Immature natural killer cell (primary cell): ENCODE measurements at regions not wholly inside any gene's neighbourhood (a gene's known extent, or its start where the extent isn't known, plus 50 kb on each side); places are given as distances from the start of the nearest gene placed in this dataset.

Source experiments
- DNase-seq, 3 donors: peaks; one replicate each; pipeline ENCODE4 v3.0.0; 2022; ENCODE audit warnings: mixed read lengths in 1 of 3
- H3K27ac Mint-ChIP-seq, 6 donors: one replicate each; pipeline ENCODE4 v1.8.0; 2020; ENCODE audit warnings: mixed read lengths in 6 of 6, mild to moderate bottlenecking in 5 of 6, inconsistent platforms in 4 of 6, moderate library complexity in 3 of 6
- H3K27me3 Mint-ChIP-seq, 3 donors: one replicate each; pipeline ENCODE4 v1.8.0; 2020 to 2021; ENCODE audit warnings: low read depth in 3 of 3, mild to moderate bottlenecking in 3 of 3, mixed read lengths in 3 of 3, moderate library complexity in 3 of 3, inconsistent platforms in 1 of 3
- H3K36me3 Mint-ChIP-seq, 3 donors: one replicate each; pipeline ENCODE4 v1.8.0; 2020; ENCODE audit warnings: mixed read lengths in 3 of 3, inconsistent platforms in 2 of 3, mild to moderate bottlenecking in 2 of 3
- H3K4me1 Mint-ChIP-seq, 2 donors: one replicate each; pipeline ENCODE4 v1.8.0; 2020; ENCODE audit warnings: inconsistent platforms in 2 of 2, mild to moderate bottlenecking in 2 of 2, mixed read lengths in 2 of 2, moderate library complexity in 1 of 2
- H3K4me3 Mint-ChIP-seq, 5 donors: one replicate each; pipeline ENCODE4 v1.8.0; 2020; ENCODE audit warnings: mild to moderate bottlenecking in 5 of 5, mixed read lengths in 5 of 5, inconsistent platforms in 3 of 5, moderate library complexity in 3 of 5
- H3K9me3 Mint-ChIP-seq, 6 donors: one replicate each; pipeline ENCODE4 v1.8.0; 2020; ENCODE audit warnings: mild to moderate bottlenecking in 6 of 6, mixed read lengths in 6 of 6, inconsistent platforms in 4 of 6, moderate library complexity in 3 of 6

- no peak for DNase-seq
- no peaks in the 10 kb centered on the region for H3K36me3 Mint-ChIP-seq
- no peaks in the 10 kb centered on the region for H3K9me3 Mint-ChIP-seq
- H3K4me1 Mint-ChIP-seq, result no peaks in the 10 kb centered on the region
- peaks cover 0 to 3% (median 0%) of the 10 kb centered on the region in 3 donors for H3K27me3 Mint-ChIP-seq
- H3K27ac Mint-ChIP-seq, result no peak overlapping the region
- H3K4me3 Mint-ChIP-seq, result no peak overlapping the region
Measured at GRCh38 chr7:16178092-16178491, 243.2 kb downstream of the CRPPA start.

- Mint-ChIP-seq H3K27ac (no peak overlapping the region), H3K36me3 (no peaks in the 10 kb centered on the region), H3K4me3 (no peak overlapping the region), H3K9me3 (peaks cover 0 to 2% (median 0%) of the 10 kb centered on the region in 6 donors), H3K4me1 (no peaks in the 10 kb centered on the region), H3K27me3 (no peaks in the 10 kb centered on the region)
- DNase-seq, result no peak
Measured at GRCh38 chr7:16174253-16174652, 247.1 kb downstream of the CRPPA start.

GRCh38 chr7:16172366-16172765, 249.0 kb downstream of the CRPPA start:
- no peak for DNase-seq
- no peak overlapping the region for H3K27ac Mint-ChIP-seq

GRCh38 chr7:16171928-16172327, 249.4 kb downstream of the CRPPA start:
- peaks cover 0 to 4% (median 0%) of the 10 kb centered on the region in 3 donors for H3K36me3 Mint-ChIP-seq
- peaks cover 0 to 2% (median 0%) of the 10 kb centered on the region in 6 donors for H3K9me3 Mint-ChIP-seq
- H3K27ac Mint-ChIP-seq, result no peak overlapping the region
- H3K4me3 Mint-ChIP-seq, result no peak overlapping the region
- H3K4me1 Mint-ChIP-seq, result no peaks in the 10 kb centered on the region
- DNase-seq, result no peak
- H3K27me3 Mint-ChIP-seq, result peaks cover 0 to 4% (median 0%) of the 10 kb centered on the region in 3 donors

More at GRCh38 chr7:16172366-16172765, 249.0 kb downstream of the CRPPA start:
- no peaks in the 10 kb centered on the region for H3K4me1 Mint-ChIP-seq
- peaks cover 0 to 2% (median 0%) of the 10 kb centered on the region in 6 donors for H3K9me3 Mint-ChIP-seq
- peaks cover 0 to 4% (median 0%) of the 10 kb centered on the region in 3 donors for H3K36me3 Mint-ChIP-seq
- H3K27me3 Mint-ChIP-seq, result no peaks in the 10 kb centered on the region
- no peak overlapping the region for H3K4me3 Mint-ChIP-seq

- Mint-ChIP-seq H3K4me3 (no peak overlapping the region), H3K4me1 (no peaks in the 10 kb centered on the region), H3K36me3 (peaks cover 0 to 4% (median 0%) of the 10 kb centered on the region in 3 donors), H3K27me3 (peaks cover 0 to 4% (median 0%) of the 10 kb centered on the region in 3 donors), H3K9me3 (peaks cover 0 to 2% (median 0%) of the 10 kb centered on the region in 6 donors), H3K27ac (no peak overlapping the region)
- no peak for DNase-seq
Measured at GRCh38 chr7:16170671-16171070, 250.7 kb downstream of the CRPPA start.

GRCh38 chr7:16169537-16169936, 251.8 kb downstream of the CRPPA start:
- Mint-ChIP-seq H3K9me3 (peaks cover 0 to 2% (median 0%) of the 10 kb centered on the region in 6 donors), H3K4me1 (no peaks in the 10 kb centered on the region), H3K4me3 (no peak overlapping the region), H3K36me3 (peaks cover 0 to 4% (median 0%) of the 10 kb centered on the region in 3 donors), H3K27me3 (peaks cover 0 to 4% (median 0%) of the 10 kb centered on the region in 3 donors), H3K27ac (no peak overlapping the region)
- no peak for DNase-seq

- Mint-ChIP-seq H3K27me3 (peaks cover 0 to 4% (median 0%) of the 10 kb centered on the region in 3 donors), H3K4me3 (no peak overlapping the region), H3K9me3 (peaks cover 0 to 5% (median under 1%) of the 10 kb centered on the region in 6 donors), H3K36me3 (peaks cover 0 to 8% (median 4%) of the 10 kb centered on the region in 3 donors), H3K4me1 (no peaks in the 10 kb centered on the region), H3K27ac (no peak overlapping the region)
- no peak for DNase-seq
Measured at GRCh38 chr7:16167526-16167925, 253.8 kb downstream of the CRPPA start.

- Mint-ChIP-seq H3K27ac (no peak overlapping the region), H3K4me1 (no peaks in the 10 kb centered on the region), H3K4me3 (no peak overlapping the region), H3K9me3 (peaks cover 14 to 42% (median 23%) of the 10 kb centered on the region in 6 donors), H3K27me3 (peaks cover 0 to 2% (median 0%) of the 10 kb centered on the region in 3 donors), H3K36me3 (peaks cover 8 to 23% (median 21%) of the 10 kb centered on the region in 3 donors)
- DNase-seq, result no peak
Measured at GRCh38 chr7:16144361-16144760, 277.0 kb downstream of the CRPPA start.

- DNase-seq, result no peak
- Mint-ChIP-seq H3K36me3 (no peaks in the 10 kb centered on the region), H3K27ac (no peak overlapping the region), H3K4me3 (no peak overlapping the region), H3K9me3 (peaks cover 0 to under 1% (median 0%) of the 10 kb centered on the region in 6 donors), H3K4me1 (peaks cover 0 to 4% of the 10 kb centered on the region in 2 donors), H3K27me3 (peaks cover 0 to 2% (median 0%) of the 10 kb centered on the region in 3 donors)
Measured at GRCh38 chr7:16137944-16138343, 283.4 kb downstream of the CRPPA start.

GRCh38 chr7:16136896-16137295, 284.4 kb downstream of the CRPPA start:
- no peak for DNase-seq
- no peak overlapping the region for H3K4me3 Mint-ChIP-seq
- H3K9me3 Mint-ChIP-seq, result no peaks in the 10 kb centered on the region
- H3K27me3 Mint-ChIP-seq, result peaks cover 0 to 2% (median 0%) of the 10 kb centered on the region in 3 donors
- H3K27ac Mint-ChIP-seq, result no peak overlapping the region
- H3K4me1 Mint-ChIP-seq, result peaks cover 0 to 4% of the 10 kb centered on the region in 2 donors
- H3K36me3 Mint-ChIP-seq, result no peaks in the 10 kb centered on the region

- Mint-ChIP-seq H3K4me3 (no peak overlapping the region), H3K27ac (no peak overlapping the region), H3K4me1 (peaks cover 0 to 4% of the 10 kb centered on the region in 2 donors), H3K36me3 (no peaks in the 10 kb centered on the region), H3K27me3 (peaks cover 0 to 4% (median 2%) of the 10 kb centered on the region in 3 donors), H3K9me3 (no peaks in the 10 kb centered on the region)
- no peak for DNase-seq
Measured at GRCh38 chr7:16135658-16136057, 285.7 kb downstream of the CRPPA start.

- H3K9me3 Mint-ChIP-seq, result peaks cover 0 to 5% (median 1%) of the 10 kb centered on the region in 6 donors
- no peaks in the 10 kb centered on the region for H3K4me1 Mint-ChIP-seq
- H3K27ac Mint-ChIP-seq, result no peak overlapping the region
- DNase-seq, result no peak
- H3K27me3 Mint-ChIP-seq, result peaks cover 0 to 4% (median 0%) of the 10 kb centered on the region in 3 donors
- H3K36me3 Mint-ChIP-seq, result peaks cover 0 to 3% (median 0%) of the 10 kb centered on the region in 3 donors
- no peak overlapping the region for H3K4me3 Mint-ChIP-seq
Measured at GRCh38 chr7:16130111-16131110, 290.9 kb downstream of the CRPPA start.

- Mint-ChIP-seq H3K9me3 (peaks cover 0 to 5% (median 1%) of the 10 kb centered on the region in 6 donors), H3K4me1 (no peaks in the 10 kb centered on the region), H3K36me3 (peaks cover 0 to 3% (median 0%) of the 10 kb centered on the region in 3 donors), H3K4me3 (no peak overlapping the region), H3K27me3 (peaks cover 0 to 4% (median 0%) of the 10 kb centered on the region in 3 donors), H3K27ac (no peak overlapping the region)
- DNase-seq, result no peak
Measured at GRCh38 chr7:16129431-16130110, 291.8 kb downstream of the CRPPA start.
